ENCODE measurements at regions not wholly inside any gene's neighbourhood (a gene's known extent, or its start where the extent isn't known, plus 50 kb on each side); places are given as distances from the start of the nearest gene placed in this dataset.

DNA sequence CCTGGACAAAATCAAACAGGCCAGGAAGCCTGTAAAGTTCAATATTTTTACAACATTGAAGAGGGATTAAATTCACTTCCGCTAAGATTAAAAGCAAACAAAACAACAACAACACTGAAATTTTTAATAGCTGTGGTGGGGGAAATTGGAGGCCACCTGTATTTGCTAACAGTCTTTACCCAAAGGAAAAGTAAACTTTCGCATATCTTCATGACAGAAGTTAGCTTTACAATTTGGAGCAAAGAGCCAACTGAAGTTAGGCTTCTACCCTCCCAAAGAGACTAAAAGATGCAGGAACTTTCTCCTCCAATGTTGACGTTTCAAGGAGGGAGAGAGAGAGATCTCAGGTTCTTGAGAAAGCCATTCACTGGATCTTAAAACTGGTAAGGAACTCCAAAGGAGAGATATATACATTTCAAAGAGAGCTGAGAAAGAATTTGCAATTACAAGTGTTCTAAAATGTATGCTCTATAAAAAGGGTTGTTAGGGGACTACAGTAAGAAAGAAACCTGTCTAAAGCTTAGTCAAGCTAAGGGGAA, 349.2 kb upstream of the CDH9 start:
- no peaks in the 10 kb centered on the region for H3K4me1 ChIP-seq
- no peak overlapping the region for H3K27ac ChIP-seq (replicated peaks)
- TF ChIP-seq, protein P1, sequence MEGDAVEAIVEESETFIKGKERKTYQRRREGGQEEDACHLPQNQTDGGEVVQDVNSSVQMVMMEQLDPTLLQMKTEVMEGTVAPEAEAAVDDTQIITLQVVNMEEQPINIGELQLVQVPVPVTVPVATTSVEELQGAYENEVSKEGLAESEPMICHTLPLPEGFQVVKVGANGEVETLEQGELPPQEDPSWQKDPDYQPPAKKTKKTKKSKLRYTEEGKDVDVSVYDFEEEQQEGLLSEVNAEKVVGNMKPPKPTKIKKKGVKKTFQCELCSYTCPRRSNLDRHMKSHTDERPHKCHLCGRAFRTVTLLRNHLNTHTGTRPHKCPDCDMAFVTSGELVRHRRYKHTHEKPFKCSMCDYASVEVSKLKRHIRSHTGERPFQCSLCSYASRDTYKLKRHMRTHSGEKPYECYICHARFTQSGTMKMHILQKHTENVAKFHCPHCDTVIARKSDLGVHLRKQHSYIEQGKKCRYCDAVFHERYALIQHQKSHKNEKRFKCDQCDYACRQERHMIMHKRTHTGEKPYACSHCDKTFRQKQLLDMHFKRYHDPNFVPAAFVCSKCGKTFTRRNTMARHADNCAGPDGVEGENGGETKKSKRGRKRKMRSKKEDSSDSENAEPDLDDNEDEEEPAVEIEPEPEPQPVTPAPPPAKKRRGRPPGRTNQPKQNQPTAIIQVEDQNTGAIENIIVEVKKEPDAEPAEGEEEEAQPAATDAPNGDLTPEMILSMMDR (IDR thresholded peaks at IDR 0.05; ENCODE audit: borderline replicate concordance) = no peak
- no peaks in the 10 kb centered on the region for H3K36me3 ChIP-seq
- H3K9me3 ChIP-seq (replicated peaks) = peaks cover 4% of the 10 kb centered on the region
- no peak for DNase-seq
- H3K4me3 ChIP-seq = no peak overlapping the region
- no peaks in the 10 kb centered on the region for H3K27me3 ChIP-seq (ENCODE audit: low read depth)
- intact Hi-C loops (cut with micrococcal nuclease) = no loop called here

DNA sequence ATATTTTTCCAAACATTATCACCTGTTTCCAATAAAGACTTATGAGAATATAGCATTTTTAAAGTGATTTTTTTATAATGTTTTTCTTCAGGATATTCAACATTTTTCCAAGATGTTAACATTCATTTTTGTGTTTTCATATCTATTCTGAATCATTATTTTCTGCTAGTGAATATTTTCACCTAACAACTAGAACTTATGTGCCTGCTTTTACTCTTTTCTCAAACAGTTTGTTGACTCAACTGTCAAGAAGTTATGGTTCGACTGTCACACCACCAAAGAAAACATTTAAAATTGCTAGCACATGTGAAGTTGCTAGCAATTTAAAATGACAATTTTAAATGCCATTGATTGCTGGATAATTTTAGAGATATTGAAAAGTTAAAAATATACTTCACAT, 343.3 kb upstream of the CDH9 start:
- Histone ChIP-seq H3K4me1 (no peaks in the 10 kb centered on the region), H3K27ac (replicated peaks) (no peak overlapping the region), H3K36me3 (no peaks in the 10 kb centered on the region), H3K9me3 (replicated peaks) (peaks cover 7% of the 10 kb centered on the region), H3K27me3 (ENCODE audit: low read depth) (no peaks in the 10 kb centered on the region), H3K4me3 (no peak overlapping the region)
- DNase-seq = no peak
- TF ChIP-seq, protein P1 (IDR thresholded peaks at IDR 0.05; ENCODE audit: borderline replicate concordance) = no peak
- intact Hi-C loops (cut with micrococcal nuclease) = no loop called here

DNA sequence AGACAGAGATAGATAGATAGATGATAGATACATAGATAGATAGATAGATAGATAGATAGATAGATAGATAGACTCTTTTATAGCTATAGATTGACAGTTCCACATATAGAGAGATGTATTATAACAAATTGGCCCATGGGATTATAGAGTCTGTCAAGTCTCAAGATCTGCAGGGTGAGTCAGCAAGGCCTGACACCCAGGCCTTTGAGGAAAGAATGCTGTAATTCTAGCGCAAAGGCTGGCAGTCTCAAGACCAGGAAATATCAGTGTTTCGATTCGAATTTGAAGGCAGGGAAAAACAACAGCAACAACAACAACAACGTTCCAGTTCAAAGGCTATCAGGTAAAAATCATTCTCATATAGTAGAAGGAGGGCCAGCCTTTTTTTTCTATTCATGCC, 339.2 kb upstream of the CDH9 start:
- DNase-seq = no peak
- Histone ChIP-seq H3K9me3 (replicated peaks) (peaks cover 7% of the 10 kb centered on the region), H3K4me3 (no peak overlapping the region), H3K27ac (replicated peaks) (no peak overlapping the region), H3K36me3 (no peaks in the 10 kb centered on the region), H3K4me1 (no peaks in the 10 kb centered on the region), H3K27me3 (ENCODE audit: low read depth) (no peaks in the 10 kb centered on the region)
- intact Hi-C loops (cut with micrococcal nuclease) = no loop called here
- TF ChIP-seq, protein P1 (IDR thresholded peaks at IDR 0.05; ENCODE audit: borderline replicate concordance) = no peak

DNA sequence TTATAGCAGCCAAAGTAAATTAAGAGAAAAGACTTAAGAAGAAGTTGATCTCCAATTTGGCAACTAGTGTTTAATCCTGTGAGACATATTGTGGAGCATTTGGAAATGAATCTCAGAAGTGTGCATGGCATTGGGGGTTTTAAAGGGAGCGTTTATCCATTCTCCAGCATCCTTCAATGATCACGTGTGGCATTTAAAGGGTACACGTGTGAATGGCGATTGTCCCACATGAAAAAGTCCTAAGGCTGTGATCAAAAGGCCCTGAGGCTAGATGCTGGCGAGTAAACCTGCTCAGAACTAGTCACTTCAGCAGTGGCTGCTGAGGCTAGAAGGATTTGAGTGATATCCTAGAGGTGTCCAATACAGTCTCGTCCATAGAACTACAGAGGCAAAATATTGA, 315.6 kb upstream of the CDH9 start:
- Histone ChIP-seq H3K4me1 (no peaks in the 10 kb centered on the region), H3K27ac (replicated peaks) (no peak overlapping the region), H3K36me3 (no peaks in the 10 kb centered on the region), H3K27me3 (ENCODE audit: low read depth) (no peaks in the 10 kb centered on the region), H3K4me3 (no peak overlapping the region), H3K9me3 (replicated peaks) (peaks cover 11% of the 10 kb centered on the region)
- TF ChIP-seq, protein P1 (IDR thresholded peaks at IDR 0.05; ENCODE audit: borderline replicate concordance) = no peak
- DNase-seq = no peak
- intact Hi-C loops (cut with micrococcal nuclease) = no loop called here

DNA sequence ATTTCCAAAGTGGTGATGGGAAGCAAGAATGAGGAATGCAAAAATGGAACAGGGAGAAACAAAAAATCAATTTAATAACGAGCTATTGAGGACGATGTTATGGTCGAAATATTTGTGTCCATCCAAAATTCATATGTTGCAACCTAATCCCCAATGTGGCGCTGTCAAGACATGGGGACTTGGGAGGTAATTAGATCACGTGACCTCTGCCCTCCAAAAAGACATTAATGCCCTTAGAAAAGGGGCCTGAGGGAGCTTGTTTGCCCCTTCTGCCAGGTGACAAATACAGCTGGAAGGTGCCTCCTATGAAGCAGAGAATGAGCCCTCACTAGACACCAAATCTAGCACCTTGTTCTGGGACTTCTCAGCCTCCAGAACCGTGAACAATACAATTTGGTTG, 315.2 kb upstream of the CDH9 start:
- Histone ChIP-seq H3K4me3 (no peak overlapping the region), H3K27ac (replicated peaks) (no peak overlapping the region), H3K36me3 (no peaks in the 10 kb centered on the region), H3K9me3 (replicated peaks) (peaks cover 11% of the 10 kb centered on the region), H3K4me1 (no peaks in the 10 kb centered on the region), H3K27me3 (ENCODE audit: low read depth) (no peaks in the 10 kb centered on the region)
- TF ChIP-seq, protein P1 (IDR thresholded peaks at IDR 0.05; ENCODE audit: borderline replicate concordance) = no peak
- intact Hi-C loops (cut with micrococcal nuclease) = no loop called here
- DNase-seq = no peak

Data from left ventricle myocardium inferior (tissue), 1 donor.